Activated effector memory CD4-positive, alpha-beta T cell treated with Interleukin-2 at 50 U/mL for 16 hours (primary cell): ENCODE measurements at regions not wholly inside any gene's neighbourhood (a gene's known extent, or its start where the extent isn't known, plus 50 kb on each side); places are given as distances from the start of the nearest gene placed in this dataset.
"Not testable (repeated sequence)": the region's sequence is repeated elsewhere in the genome, so short reads cannot be mapped to it uniquely, and the experiment has no call there.

Experiments
- DNase-seq: peaks from one replicate; pipeline ENCODE4 v3.0.0-alpha.2; 2020

GRCh38 chr21:5013455-5014304 is 5507.7 kb upstream of the TPTE start:
- not testable (repeated sequence) for DNase-seq

GRCh38 chr21:5015187-5015586 is 5506.2 kb upstream of the TPTE start:
- not testable (repeated sequence) for DNase-seq

DNA sequence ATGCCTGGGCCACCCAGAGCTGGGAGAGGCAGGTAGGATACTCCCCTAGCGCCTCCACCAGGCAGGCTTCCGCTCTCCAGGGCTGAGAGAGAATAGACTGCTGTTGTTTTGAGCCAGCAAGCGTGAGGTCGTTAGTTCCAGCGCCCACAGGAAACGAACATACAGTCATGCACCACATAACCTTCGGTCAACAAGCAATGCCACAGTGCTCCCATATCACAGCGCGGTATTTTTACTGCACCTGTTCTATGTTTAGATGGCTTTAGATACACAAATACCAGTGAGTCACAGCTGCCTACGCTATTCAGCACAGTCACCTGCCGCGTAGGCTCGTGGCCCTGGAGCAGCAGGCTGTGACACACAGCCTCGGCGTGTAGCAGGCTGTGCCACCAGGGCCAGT is 5502.3 kb upstream of the TPTE start:
- DNase-seq, result not testable (repeated sequence)

DNA sequence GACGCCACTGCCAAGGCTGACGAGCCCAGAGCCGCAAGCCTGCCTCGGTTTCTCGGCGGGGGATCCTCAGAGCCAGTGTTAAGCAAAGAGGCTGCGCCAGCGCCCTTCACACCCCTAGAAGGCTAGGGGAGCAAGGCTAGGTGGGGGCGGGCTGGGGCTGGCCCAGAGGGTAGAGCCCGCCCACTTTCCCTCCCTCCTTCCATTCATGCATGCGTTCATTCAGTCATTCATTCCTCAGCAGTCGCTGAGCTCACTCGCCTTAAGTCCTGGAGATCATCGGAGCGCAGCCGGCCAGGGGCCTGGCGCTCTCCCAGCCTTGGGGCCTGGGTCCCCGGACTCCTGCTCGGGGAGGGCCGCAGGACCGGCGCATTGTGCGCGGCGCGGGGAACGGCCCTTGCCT is 5499.6 kb upstream of the TPTE start:
- not testable (repeated sequence) for DNase-seq

GRCh38 chr21:5022254-5022653 is 5499.1 kb upstream of the TPTE start:
- not testable (repeated sequence) for DNase-seq

DNA sequence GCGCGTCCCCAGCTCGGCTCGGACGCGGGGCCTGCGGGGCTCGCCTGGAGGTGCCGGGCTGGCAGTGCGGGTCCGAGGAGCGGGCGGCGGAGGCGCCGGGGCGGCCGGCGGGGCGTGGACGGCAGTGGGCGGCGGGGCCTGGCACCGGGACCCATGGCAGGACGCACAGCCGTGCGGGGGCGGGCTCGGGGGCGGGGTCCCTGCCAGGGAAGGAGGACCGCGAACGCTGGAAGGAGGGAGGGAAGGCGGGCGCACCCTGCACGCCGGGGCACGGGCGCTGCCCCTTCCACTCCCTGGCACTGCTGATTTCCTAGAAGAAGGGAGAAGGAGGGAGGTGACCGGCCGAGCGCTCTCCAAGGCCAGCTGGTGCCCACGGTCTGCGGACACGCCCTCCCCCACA is 5498.6 kb upstream of the TPTE start:
- DNase-seq, result not testable (repeated sequence)

DNA sequence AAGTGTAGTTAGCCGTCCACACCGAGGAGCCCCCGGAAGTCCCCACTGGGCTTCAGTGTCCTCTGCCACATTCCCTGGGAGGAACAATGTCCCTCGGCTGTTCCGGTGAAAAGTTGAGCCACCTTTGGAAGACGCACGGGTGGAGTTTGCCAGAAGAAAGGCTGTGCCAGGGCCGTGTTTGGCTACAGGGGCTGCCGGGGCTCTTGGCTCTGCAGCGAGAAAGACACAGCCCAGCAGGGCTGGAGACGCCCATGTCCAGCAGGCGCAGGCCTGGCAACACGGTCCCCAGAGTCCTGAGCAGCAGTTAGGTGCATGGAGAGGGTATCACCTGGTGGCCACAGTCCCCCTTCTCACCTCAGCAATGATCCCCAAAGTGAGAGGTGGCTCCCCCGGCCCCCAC is 5486.2 kb upstream of the TPTE start:
- not testable (repeated sequence) for DNase-seq

GRCh38 chr21:5035587-5035986 is 5485.8 kb upstream of the TPTE start:
- not testable (repeated sequence) for DNase-seq

DNA sequence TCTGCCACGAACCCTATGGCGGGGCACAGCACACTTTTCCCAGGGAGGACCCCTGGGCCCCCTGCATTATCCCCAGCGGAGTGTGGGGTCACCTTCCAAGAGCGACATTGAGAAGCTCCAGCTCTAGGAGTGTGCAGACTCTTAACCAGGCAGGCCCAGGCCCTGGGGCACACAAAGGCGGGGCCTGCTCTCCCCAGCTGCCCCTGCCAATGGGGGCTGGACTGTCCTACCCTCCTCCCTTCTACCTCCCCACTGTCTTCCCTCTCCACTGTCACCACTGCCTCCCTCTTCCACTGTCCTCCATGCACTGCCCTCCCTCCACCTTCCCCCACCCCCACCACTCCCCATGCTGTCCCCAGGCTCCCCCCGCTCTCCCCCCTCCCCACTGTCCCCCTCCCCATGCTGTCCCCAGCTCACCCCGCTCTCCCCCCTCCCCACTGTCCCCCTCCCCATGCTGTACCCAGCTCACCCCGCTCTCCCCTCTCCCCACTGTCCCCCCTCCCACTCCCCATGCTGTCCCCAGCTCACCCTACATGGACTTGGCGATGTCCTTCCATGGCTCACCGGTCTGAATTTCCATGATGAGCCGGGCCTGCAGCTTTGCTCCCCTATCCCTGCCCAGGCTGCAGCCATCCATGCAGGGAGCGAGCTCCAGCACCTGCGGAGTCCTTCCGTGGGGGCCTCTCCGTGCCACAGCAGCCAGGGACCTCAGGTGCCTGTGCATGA is 5483.6 kb upstream of the TPTE start:
- not testable (repeated sequence) for DNase-seq

- not testable (repeated sequence) for DNase-seq
These were observed 5481.5 kb upstream of the TPTE start for GRCh38 chr21:5039926-5040325.

GRCh38 chr21:5042583-5042982 is 5478.8 kb upstream of the TPTE start:
- not testable (repeated sequence) for DNase-seq

GRCh38 chr21:5044812-5045211 is 5476.6 kb upstream of the TPTE start:
- not testable (repeated sequence) for DNase-seq

- DNase-seq, result not testable (repeated sequence)
These were observed 5469.9 kb upstream of the TPTE start for GRCh38 chr21:5051303-5052018.

DNA sequence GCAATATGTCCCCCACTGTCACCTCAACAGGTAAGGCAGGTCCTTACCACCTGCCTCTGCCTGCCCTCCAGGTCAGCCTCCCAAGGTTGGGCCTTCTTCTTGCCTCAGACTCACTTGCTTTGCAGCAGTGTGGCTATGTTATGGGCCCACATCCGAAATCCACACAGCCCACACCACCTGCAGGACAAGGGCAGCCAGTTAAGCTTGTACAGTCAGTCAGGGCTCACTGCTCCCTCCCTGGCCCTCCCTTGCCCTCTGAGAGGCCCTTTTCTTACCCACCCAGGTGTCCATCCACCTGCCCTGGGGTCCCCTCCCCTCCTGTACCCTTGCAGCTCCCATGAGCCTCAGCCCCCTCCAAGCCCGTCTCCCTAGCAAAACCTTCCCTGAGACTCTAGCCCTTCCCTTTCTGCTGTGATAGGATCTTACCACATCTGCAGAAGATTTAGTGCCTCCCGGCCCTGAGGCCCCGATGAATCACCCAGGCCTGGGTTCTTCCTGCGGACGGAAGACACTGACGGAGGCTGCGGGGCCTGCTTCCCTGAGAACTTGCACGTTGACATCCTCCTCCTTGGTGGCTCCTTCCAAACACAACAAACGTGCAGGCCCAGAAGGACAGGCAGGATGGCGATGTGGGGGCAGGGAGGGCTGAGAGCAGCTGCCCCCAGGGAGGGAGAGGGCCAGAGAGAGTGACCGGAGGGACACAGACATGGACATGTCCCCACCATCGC is 5466.2 kb upstream of the TPTE start:
- not testable (repeated sequence) for DNase-seq

GRCh38 chr21:5055996-5056962 is 5465.1 kb upstream of the TPTE start:
- not testable (repeated sequence) for DNase-seq

DNA sequence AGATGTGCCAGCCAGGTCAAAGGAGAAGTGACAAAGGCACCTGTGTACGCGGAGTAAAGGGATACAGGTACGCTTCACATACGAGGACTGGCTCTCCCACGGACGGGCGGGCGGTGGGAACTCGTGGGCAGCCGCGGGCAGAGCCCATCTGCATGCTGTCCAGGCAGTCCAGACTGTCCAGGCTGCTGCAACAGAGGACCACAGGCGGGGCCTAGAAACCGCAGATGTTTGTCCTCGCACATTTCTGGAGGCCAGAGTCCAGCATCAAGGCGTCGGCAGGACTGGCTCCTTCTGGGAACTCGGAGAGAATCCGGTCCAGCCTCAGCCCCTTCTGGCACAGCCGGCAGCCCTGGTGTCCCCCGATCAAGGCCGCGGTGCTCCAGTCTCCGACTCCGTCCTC is 5464.3 kb upstream of the TPTE start:
- not testable (repeated sequence) for DNase-seq

GRCh38 chr21:5060364-5061083 is 5460.9 kb upstream of the TPTE start:
- not testable (repeated sequence) for DNase-seq

GRCh38 chr21:5064581-5065142 is 5456.7 kb upstream of the TPTE start:
- DNase-seq, result not testable (repeated sequence)

DNA sequence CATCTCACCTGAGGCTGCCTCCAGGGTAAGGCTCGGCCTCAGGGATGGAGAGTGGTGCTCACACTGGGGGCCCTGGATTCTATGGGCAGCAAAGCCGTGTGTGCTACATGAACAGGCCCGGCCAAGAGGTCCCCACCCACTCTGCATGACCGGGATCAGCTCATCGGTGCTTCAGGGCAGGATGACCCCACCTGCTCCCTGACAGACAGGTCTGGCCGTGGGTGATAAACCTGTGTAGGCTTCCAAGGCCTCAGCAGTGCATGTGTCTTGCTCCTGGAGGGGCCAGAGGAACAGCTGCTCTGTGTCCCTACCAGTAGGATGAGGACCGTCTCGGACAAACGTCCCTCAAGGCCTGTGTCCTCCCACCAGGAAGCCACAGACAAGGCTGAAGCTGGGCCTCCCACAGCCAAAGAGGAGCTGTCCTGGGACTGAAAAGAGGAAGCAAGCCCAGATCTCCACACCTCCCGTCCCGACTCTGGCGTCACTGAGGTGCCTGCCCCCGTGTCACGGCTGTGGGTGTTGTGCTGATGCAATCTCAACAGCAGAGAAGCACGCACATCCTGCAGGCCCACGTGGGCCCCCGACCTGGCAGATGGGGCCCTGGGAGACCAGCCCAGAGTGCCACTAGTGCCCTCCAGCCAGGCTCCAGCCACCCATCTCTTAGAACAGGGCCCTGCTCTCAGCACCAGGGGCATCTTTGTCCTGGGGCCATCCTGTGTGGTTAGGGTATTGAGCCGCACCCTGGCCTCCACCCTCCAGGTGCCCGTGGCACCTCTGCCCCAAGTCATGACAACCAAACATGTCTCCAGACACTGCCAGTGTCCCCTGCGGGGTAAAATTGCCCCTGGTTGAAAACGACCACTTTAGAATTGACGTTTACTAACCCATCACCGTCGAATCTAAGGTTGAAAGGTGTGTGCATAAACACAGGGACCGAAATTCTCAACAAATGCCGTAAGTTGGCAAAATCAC is 5455.9 kb upstream of the TPTE start:
- peak; percentile 22 for DNase-seq
